NCI-H187 (cell line): ENCODE measurements at regions not wholly inside any gene's neighbourhood (a gene's known extent, or its start where the extent isn't known, plus 50 kb on each side); places are given as distances from the start of the nearest gene placed in this dataset.

Source experiments
- DNase-seq, 2 experiments: peaks; one replicate each; lab custom pipeline; 2025; lab: John Stamatoyannopoulos, UW

DNA sequence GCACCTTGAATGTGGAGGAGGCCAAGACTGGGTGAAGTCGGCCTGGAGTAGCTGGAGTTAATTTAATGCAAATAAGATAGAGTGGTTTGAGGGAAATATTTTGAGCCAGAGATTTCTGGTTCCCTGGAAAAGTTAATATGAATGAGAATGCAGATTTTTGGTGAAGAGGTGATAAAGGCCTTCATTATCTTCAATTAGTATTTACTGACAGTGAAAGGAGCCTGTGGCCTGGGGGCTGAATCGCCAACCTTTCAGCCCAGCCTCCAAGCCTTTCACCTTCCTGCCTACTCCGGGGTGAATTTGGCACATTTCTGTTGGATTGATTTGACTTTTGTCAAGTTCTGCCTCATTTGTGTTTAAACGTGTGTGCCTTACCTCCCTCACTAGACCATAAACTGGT, 147.8 kb downstream of the SOX2 start:
- DNase-seq = no peak

DNA sequence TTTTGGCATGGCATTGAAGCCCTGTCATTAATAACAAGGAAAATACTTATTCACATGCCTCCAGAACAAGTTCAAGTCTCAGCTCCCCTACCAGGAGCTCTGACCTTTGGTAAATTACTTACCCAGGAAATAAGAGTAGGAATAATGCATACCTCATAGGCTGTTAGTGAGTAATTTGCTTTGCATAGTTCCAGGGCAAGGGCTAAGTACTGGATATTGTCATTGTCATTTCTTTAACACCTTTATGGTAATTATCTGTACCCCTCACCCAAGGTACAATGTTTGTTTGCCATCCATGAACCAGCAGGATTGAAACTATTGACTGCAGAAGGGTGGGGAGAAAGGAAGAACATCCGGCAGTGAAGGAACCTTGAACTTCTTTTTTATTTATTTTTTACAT, 148.5 kb downstream of the SOX2 start:
- no peak for DNase-seq

DNA sequence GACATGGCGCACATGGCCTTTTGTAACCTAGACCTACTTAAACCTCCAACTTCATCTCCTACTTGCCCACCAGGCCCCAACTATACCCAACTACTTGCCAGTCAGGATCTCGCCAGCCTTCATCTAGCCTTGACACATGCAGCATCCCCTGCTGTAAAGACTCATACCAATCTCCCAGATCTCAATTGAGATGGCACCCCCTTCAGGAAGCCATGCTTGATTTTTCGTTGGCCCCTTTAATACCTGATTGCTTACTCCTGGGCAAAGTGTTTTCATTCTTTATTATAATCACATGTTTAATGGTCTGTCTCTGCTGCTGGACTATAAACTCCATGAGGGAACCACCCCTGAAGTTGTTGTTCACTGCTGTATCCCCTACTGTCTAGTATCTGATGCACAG, 150.8 kb downstream of the SOX2 start:
- DNase-seq = no peak

DNA sequence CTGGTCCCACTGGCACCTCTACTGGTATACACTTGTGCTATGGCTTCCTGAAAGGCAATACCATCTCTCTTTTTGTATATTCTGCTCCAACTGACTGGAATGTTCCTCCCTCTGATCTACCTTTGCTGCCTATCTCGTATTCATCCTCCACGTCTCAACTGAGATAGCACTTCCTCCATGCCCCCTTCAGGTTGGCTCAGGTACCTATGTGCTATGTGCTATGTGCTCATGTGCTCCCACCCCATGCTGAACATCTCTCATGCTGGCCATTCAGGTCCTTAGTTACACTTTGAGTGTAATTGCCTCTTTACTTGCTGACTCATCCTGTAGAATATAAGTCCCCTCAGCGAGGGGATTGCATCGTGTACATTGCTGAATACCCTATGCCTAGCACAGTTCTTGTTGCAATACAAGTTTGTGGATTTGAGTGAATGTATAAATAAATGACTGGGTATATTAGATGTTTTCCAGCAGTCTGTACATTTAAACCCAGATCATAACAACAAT, 156.9 kb downstream of the SOX2 start:
- DNase-seq = no peak

- DNase-seq = no peak
Observed at GRCh38 chr3:181872887-181873286, 161.2 kb downstream of the SOX2 start.

DNA sequence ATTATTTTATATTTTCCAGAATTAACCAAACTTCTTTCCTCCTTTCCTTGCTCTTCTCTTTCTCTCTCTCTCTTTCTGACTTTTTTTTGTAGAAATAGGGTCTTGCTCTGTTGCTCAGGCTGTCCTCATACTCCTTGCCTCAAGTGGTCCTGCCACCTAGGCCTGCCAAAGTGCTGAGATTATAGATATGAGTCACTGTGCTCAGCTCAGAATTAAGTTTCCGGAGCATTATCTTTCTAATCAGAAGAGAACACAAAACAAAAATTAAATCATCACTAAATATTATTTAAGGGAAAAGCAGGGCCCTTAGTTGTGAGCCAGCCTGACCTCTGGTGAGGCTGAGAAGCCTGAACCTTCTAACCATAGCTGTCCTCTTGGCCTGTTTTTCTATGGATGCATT, 168.2 kb downstream of the SOX2 start:
- no peak for DNase-seq

- DNase-seq = no peak
Observed at GRCh38 chr3:181880331-181880730, 168.6 kb downstream of the SOX2 start.

GRCh38 chr3:181881749-181882148, 170.0 kb downstream of the SOX2 start:
- DNase-seq = no peak

DNA sequence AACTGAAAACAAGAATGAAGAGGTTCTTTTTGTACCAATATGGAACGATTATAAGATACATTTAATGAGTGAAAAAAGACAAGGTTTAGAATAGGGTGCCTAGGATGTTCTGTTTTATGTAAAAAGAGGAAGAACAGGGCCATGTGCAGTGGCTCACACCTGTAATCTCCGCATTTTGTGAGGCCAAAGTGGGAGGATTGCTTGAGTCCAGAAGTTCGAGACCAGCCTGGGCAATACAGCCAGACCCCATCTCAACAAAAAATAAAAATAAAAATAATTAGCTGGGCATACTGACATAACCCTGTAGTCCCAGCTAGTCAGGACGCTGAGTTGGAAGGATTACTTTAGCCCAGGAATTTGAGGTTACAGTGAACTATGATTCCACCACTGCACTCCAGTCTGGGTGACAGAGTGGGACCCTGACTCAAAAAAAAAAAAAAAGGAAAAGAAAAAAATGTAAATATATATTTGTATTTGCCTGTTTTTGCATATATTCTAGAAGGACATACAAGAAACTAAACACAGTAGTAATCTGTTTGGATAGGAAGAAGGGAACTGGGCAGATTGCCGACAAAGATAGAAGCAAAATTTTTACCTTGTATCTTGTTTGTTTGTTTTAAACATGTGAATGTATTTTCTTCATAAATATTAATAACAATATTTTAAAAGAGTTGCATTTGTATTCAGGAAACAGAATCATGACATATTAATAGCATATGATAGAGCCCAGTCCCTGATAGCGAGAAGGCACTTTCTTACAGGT, 174.3 kb downstream of the SOX2 start:
- no peak for DNase-seq

DNA sequence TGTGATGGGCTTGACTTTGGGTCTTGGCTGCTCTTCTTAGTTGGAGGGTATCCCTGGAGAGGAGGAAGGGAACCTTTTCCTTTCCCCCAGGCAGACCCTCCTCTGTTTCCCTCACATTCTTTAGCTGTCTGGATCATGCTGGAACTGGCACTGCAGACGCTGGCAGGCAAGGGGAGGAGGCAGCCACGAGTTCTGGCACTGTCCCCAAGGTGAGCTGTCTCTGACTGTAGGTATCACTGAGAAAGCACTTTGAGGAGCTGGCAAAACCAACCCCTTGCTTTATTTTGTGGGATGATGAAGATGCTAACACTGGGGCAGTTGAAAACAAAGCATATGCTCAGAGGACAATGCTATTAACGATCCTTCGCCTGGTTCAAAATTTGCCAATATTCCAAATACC, 175.0 kb downstream of the SOX2 start:
- no peak for DNase-seq

- DNase-seq = no peak
Observed at GRCh38 chr3:181887685-181888084, 176.0 kb downstream of the SOX2 start.

DNA sequence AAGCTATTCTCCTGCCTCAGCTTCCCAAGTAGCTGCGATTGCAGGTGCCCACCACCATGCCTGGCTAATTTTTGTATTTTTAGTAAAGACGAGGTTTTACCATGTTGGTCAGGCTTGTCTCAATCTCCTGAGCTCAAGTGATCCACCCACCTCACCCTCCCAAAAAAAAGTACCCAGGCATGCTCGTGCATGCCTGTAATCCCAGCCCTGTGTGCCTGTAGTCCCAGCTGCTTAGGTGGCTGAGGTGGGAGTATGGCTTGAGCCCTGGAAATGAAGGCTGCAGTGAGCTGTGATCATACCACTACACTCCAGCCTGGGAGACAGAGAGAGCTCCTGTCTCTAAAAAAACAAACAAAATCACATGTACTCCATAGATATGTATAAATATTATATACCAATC, 176.5 kb downstream of the SOX2 start:
- no peak for DNase-seq

GRCh38 chr3:181892848-181893247, 181.1 kb downstream of the SOX2 start:
- DNase-seq = no peak

- no peak for DNase-seq
Observed at GRCh38 chr3:181896605-181897004, 184.9 kb downstream of the SOX2 start.

GRCh38 chr3:181899702-181900101, 188.0 kb downstream of the SOX2 start:
- no peak for DNase-seq

- no peak for DNase-seq
Observed at GRCh38 chr3:181901626-181902025, 189.9 kb downstream of the SOX2 start.

DNA sequence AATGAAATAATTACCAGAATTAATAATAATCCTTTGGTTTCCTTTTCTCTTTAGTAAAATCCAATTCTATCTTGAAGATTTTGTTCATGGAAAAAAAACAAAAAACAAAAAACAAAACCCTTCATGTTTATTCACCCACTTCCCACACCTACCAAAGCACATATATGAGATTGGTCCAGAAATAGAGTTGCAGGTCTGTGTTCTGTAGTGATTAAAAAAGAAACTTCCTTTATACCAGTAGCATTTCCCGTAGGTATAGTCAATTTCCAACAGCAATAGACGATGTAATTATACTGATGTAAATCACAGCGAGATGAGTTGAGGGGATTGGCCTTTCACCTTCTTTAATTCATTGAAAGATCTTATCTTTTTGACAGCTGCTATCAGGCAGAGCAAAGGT, 194.6 kb downstream of the SOX2 start:
- no peak for DNase-seq

DNA sequence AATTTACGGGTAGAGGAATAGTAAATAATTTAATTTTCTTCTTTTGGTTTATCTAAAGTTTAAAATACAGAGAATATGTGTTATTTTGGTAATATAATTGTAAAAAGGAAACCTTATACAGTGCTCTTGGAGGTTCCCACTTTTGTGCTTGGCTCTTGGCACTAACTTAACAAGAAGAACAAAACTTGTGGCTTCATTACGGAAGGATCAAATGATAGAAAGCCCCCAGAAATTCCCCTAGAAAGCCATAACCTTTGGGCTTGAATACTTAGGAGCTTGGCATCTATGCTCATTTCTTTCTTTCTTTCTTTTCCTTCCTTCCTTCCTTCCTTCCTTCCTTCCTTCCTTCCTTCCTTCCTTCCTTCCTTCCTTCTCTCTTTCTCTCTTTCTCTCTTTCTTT, 197.5 kb downstream of the SOX2 start:
- no peak for DNase-seq

DNA sequence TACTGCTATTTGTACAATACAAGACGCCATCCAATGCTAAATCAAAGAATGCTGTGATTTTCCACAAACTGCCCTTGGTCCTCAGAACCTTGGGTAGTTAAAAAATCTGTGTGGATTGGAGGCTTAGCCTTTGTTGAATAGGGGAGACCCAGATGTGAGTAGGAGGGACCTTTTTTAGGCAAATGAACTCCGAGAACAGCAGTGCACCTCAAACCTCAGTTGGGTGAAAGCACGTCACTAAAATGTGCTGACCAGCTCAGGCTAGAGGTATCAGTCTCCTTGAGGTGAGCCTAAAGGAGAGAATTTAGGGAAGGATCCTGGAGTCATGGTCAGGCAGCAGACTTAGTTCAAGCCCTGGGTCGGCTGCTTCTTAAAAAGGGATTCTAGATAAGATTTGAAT, 200.7 kb downstream of the SOX2 start:
- DNase-seq = no peak

GRCh38 chr3:181913254-181913653, 201.5 kb downstream of the SOX2 start:
- no peak for DNase-seq

GRCh38 chr3:181915551-181915950, 203.8 kb downstream of the SOX2 start:
- no peak for DNase-seq

DNA sequence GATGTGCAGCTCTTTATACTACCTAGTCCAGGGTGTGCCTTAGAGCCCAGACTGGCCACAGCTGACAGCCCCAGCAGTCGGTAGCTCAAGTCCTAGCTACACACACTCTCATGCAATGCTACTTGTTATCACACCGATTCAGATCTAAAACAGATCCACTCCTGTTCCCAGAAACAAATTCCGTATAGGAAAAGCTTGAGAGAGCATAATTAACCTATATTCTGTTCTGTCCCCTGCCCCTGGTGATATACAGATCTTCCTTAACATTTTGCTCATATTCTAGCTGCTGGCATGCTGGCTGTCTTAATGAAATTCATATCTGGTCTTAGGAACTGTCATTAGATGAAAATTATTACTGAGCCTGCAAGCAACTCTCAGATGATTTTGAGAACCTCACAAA, 204.3 kb downstream of the SOX2 start:
- DNase-seq = no peak

- no peak for DNase-seq
Observed at GRCh38 chr3:181917027-181917426, 205.3 kb downstream of the SOX2 start.

DNA sequence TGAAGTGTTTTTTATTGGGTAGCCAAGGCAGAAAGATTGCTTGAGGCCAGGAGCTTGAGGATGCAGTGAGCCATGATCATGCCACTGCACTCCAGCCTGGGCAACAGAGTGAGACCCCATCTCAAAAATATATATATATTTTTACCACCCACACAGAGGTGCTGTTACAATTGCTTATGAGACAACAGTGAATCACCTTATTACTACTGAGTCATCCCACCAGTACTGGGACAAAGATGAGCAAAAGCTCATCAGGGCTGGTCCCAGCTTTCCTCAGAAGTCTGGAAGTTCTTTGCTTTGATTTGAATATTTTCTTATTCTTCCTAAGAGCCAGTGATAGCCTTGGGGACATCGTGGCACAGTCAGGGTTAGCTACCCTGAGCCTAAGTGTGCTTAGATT, 207.7 kb downstream of the SOX2 start:
- no peak for DNase-seq
